Stimulated activated CD8-positive, alpha-beta memory T cell treated with anti-CD3 and anti-CD28 coated beads, Interleukin-7, amount 100 ng/mL, for 48 hours (primary cell): ENCODE measurements at regions not wholly inside any gene's neighbourhood (a gene's known extent, or its start where the extent isn't known, plus 50 kb on each side); places are given as distances from the start of the nearest gene placed in this dataset.
"Not testable (repeated sequence)": the region's sequence is repeated elsewhere in the genome, so short reads cannot be mapped to it uniquely, and the experiment has no call there.

ENCODE experiments used
- DNase-seq, 2 donors: peaks; one replicate each; pipeline ENCODE4 v3.0.0-alpha.2; 2020; ENCODE audit warnings: low read depth in 1 of 2; ENCODE audit errors: extremely low read depth in 1 of 2

DNA sequence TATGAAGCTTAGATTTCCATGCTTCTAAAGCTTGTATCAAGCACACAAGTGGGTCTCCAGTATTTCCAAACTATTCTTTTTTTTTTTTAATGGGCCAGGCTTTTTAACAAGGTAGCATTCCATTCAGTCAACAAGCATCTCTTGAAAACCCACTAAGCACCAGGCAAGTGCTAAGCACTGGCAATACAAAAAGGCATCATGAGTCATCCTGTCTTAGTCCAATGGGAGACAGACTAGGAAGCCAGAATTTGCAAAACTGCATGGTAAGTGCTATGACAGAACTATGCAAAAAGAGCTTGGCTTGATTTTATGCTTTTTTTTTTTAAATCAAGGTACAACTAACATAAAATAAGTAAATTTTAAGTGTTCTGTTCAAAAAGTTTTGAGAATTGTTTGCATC lies 109.3 kb upstream of the DST start:
- DNase-seq, result no peak

DNA sequence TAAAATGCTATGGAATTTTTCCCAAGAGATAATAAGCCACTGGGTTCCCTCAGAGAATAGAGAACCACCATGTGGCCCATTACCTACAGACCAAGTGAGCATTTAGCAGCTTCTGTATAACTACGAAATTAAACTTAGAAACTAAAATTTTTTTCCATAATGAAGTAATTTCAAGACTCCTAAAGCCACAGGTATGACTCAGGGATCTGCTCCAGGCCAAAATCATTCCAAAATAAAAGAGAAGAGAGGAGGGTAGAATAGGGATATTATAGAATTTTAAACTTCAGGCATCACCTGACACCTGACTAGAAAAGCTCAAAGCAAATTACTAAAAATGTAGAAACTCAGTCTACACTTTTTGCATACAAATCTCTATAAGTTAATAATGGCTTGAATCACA lies 108.9 kb upstream of the DST start:
- no peak for DNase-seq

DNA sequence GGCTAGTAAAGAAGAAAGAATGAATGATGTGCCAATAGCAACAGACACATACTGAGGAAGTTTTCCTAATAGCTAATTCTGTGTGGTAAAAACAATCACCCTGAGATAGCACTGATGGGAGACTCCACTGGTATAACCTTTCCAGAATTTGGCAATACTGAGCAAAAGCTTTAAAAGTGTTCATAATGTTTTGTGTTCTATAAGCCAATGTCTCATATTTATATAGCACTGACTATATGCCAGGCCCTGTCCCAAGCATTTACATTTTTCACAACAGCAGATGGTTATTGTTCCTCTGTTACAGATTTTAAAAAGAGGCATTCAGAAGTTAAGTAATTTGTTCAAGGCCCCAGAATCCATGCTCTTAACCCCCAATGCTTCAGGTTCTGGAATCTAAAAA lies 108.0 kb upstream of the DST start:
- no peak for DNase-seq

DNA sequence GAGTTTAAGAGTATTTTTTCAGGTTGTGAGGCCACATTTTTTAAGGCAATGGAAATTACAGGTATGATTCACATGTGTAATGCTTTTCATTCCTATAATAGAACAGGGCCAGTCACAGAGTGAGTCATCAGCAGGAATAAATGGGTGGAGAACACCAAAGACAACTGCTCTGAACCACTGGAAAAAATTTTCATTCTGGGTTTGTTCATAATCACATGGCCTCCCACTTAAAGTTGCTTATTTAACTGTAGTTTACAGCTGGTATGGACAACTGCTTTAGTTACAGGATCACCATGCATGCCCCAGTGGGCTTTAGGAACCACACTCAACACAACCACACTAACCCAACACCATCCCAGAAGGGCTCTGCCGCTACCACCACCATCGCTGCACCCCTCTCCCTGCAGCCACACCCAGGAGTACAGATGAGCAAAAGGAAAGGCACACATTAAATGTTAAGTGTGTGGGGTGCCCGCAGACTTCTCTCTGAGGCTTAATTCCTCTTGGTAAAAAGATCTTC lies 107.0 kb upstream of the DST start:
- DNase-seq, result no peak

DNA sequence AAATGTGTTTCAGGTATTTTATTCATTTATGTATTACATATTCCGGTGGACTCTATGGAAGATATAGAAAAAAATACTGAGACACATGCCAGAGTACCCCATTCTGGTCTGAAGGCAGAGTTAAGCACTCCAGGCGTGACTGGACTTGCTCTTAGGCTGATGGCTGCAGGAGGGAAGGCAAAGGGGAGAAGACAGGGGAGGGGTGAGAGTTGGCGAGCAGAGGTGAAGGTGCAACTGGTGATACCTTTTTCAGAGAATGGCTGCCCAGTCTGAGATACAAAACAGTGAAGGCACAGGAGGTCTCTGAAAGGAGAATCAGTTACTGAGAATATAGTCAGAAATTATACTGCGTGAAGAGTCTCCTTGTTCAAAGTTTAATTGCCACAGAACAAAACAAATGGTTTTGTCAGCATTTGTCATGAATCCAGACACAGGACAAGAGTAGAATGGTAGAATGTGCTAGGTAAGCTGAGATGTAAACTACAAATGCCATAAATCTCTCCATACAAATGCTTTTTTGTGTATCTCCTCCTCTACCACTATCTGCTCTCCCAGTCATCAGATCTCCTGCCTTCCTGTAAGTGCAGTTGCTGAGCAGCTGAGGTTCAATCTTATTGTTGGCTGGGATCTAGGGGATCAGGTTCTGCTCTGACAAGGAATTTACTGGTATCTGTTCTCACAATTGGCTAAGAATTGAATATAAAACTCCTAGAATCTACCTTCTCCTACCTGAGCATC lies 104.2 kb upstream of the DST start:
- DNase-seq, result no peak

DNA sequence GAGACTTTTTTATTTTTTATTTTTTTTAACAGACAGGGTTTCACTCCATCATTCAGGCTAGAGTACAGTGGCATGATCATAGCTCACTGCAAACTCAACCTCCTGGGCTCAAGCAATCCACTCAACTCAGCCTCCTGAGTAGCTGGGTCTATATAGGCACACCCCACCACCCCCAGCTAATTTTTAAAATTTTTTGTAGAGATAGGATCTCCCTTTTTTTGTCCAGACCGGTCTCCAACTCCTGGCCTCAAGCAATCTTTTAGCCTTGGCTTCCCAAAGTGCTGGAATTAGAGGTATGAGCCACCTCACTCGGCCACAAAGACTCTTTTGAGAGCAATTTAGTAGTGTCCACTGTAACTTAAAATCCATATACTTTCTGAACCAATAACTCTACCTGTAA lies 103.3 kb upstream of the DST start:
- DNase-seq, result no peak

DNA sequence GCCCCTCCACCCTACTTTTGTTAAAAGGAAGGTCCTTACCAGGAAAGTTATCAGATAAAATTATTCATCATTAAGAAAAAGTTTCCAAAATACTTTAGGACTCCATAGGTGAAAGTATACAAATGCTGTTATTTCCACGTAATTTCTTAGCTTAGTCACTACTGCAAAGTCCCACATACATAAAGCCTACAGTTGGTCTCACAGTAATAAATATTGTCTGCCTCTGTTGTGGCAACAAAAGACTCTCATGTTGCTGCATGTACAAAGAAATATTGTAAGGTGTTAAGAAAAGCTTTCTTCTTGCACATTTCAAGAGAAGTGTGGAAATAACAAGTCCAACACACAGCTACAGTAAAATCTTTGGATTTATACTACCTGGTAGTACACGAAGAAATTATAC lies 102.4 kb upstream of the DST start:
- DNase-seq, result no peak

DNA sequence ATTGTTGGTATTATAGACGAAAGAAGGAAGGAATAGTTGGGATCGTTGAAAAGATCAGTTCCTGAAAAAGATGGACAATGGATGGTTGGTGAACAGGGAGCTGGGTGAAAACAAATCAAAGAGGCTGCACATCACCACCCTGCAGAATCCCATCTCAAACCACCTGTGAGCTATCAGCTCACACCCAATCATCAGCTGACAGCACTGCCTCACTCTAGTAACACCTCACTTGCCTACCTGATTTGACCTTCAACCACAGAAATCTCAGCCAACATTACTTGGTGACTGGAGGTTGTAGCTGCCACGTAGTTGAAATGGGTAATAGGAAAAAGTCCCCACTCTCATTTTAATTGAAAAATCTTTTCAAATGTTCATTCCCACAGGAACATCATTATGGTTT lies 101.8 kb upstream of the DST start:
- DNase-seq, result no peak

DNA sequence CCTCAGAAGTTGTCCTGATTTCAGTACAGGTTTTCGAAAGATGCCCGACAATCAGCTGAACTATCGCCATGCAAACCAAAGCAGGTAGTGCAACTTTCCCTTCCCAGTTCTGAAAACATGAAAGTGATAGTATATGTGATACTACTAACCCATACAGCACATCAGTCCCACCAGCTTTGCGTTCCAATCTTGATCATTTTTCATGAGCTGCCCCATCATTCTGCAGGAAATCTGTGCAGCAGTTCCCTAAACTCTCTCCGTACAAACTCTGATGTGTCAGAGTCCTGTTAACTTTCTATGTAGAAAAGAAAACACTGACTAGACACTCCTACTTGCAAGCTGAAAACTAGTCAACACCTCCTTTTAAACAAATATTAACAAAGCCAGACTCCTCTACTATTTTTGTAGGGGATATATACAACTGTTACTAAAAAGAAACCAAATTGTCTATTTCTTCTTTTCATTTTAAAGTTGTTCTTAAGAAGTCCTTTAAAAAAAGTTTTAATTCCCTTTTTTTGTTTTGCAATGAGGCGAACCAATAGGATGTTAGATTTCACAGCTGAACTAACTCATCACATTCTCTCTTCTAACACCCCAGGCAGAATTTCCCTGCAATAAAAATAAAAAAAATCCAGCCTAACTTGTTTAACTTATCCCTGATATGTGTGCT lies 99.6 kb upstream of the DST start:
- no peak for DNase-seq

DNA sequence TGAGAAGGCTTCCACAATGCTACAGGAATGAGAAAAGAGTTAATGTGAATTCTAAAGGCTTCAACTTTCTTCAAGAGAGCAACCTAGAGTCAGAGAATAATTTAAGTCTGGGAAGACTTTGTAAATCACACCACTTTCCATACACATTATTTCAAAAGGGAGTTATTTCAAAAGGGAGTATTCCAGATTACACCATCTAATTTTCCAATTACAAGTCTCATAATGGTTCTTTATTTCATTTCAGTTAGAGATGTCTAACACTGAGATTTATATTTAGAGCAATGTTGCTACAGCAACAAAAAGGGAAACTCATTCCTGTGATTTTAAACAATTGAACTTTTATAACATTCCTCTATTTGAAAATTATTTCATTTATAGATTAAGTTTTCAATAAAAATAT lies 98.8 kb upstream of the DST start:
- DNase-seq, result no peak

DNA sequence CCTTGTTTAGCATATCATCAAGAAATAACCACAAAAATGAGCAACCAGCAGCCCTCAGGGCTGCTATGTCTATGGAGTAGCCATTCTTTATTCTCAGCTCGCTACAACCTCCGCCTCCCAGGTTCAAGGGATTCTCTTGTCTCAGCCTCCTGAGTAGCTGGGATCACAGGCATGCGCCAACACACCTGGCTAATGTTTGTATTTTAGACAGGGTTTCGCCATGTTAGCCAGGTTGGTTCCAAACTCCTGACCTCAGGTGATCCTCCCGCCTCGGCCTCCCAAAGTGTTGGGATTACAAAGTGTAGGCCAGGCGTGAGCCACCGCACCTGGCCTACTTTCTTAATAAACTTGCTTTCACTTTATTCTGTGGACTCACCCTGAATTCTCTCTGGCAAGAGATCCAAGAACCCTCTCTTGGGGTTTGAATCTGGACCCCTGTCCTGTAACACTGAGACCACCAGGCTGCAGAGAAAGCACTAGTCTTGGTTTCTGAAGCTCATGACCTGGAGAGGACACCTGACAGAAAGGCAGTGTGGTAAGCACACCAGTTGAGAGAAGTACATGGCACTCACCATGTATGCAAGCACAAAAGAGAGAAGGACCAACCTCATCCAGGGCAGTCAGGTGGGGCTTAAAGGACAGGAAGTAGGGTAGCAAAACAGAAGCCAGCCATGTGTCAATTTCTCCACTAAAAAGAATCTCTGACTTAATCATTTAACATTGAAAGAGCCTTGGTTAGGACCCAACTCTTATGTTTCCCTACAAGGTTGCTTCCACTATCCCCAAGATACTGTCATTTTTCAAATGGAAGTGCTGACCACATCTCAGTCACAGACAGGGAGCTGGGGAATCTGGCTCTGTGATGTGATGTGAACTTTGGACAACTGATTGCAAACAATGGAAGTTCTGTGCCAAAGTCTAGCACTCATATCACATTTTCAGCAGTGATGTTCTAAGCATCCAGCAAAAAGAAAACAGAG lies 97.4 kb upstream of the DST start:
- no peak for DNase-seq

DNA sequence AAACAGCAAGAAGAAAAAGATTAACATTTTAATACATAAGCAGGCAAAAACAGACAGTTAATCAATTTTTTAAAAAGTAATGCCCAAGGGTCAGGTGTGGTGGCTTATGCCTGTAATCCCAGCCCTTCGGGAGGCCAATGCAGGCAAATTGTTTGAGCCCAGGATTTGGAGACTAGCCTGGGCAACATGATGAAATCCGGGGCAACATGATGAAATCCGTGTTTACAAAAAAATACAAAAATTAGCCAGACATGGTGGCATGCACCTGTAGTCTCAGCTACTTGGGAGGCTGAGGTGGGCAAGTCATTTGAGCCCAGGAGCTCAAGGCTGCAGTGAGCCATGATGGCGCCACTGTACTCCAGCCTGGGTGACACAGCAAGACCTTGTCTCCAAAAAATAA lies 94.1 kb upstream of the DST start:
- no peak for DNase-seq

DNA sequence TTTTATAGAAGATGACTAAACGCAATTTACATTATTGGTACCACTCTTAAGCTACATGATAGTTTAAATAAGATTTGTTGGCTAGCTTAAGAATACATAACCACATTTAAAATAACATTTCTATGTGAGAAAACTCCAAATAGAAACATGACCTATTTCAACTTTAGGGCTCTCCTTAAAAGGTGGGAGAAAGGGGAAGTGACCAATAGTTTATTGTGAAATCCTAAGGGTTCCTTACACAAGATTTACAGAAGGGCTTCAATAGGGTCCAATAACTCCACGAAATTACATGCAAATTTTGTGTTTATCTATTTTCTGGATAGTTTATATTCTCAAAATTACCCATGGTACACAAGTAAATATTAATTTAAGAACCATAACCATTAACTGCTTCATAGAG lies 91.6 kb upstream of the DST start:
- no peak for DNase-seq

DNA sequence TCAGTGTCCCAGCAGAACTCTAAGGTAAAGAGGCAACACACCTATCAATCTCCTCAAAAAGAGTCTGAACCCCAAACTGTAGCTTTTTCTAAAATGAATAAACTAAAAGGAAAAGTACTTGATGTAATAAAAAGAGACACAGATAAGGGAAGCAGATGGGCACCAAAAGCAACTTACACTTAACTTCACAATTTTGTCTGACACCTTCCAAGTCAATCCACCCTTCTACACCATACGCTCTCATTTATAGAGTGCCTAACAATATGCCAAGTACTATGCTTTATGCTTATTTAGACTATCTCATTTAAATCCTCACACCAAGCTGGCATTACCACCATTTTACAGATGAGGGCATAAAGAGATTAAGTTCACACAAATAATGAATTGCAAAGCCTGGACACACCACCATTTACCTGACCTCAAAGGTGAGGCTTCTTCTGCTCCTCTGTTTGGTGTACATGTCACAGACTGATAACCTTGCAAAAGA lies 90.6 kb upstream of the DST start:
- no peak for DNase-seq

DNA sequence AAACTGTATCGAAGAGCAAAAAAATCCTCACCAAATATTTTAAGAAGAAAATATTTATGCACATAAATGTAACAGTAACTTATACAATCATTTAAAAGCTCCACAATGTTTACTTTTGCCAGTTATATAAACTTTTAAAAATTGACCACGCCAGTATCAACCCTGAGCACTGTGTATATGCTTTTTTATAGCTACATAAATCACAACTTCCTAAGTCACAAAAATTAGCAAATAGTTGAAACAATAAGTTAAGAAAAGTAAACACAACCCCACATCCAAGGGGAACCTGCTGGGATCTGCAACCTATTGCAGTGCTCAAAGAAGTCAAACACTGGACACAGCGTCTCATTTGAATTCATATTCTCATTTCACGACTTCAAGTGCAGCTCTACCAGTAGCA lies 89.8 kb upstream of the DST start:
- no peak for DNase-seq

DNA sequence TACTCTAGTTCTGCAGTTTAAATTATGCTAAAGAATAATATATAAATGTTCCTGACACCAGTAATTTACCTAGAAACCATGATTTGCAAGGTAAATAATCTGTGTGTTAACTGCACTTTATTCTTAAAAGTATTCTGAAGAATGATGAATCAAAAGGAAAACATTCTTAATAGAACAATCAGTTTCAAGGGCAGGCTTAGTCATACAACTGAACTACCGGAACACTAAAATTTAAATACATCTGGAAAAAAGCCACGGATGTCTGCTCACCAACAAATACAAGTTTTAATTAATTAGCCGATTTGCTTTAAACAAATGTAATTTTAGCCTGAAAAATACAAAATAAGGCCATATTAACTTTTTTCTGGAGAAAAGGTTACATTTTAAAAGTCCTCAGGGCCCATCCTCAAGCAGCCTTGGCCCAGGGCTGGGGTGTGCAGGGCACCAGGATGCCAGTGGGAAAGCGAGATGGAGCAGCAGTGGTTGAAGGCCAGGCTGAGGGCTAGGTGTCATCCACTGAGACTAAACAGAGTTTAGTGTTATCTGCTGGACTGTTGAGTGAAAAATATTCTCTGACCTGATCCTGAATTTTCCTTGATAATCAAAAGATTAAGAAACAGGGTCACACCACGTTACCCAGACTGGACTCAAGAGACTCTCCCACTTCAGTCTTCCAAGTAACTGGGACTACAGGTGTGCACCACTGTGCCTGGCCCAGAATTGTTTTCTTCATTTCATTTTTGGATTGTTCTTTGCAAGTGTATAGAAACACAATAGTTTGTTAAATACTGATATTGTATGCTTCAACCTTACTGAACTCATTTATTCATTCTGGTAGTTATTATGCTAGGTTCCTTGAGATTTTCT lies 88.2 kb upstream of the DST start:
- DNase-seq, result no peak

DNA sequence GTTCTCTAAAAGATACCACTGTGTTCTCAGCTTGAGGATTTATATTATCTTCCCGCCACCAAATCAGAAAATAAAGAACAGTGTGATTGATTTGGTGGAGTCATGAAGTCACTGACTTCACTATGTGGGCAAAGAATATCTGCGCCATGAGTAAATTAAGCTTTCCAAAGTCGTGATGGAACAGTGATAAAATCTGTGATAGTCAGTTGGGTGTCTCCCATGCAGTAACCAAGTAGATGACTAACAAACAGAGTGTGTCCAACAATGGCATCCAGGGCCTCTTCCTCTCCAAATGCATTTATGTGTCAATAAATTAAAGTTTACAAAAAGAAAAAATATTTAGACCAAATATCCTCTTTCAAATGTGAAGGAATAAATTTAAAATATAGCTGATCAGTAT lies 87.0 kb upstream of the DST start:
- no peak for DNase-seq

DNA sequence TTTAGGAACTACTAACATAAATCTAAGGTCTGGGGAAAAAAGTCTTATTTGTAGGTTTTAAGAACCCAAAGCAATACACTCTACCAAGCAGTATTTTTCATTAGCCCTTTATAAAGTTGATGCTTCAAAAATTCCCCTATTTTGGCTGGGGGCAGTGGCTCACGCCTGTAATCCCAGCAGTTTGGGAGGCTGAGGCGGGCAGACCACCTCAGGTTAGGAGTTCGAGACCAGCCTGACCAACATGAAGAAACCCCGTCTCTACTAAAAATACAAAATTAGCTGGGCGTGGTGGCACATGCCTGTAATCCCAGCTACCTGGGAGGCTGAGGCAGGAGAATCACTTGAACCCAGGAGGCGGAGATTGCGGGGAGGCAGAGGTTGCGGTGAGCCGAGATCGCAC lies 86.5 kb upstream of the DST start:
- not testable (repeated sequence) for DNase-seq

DNA sequence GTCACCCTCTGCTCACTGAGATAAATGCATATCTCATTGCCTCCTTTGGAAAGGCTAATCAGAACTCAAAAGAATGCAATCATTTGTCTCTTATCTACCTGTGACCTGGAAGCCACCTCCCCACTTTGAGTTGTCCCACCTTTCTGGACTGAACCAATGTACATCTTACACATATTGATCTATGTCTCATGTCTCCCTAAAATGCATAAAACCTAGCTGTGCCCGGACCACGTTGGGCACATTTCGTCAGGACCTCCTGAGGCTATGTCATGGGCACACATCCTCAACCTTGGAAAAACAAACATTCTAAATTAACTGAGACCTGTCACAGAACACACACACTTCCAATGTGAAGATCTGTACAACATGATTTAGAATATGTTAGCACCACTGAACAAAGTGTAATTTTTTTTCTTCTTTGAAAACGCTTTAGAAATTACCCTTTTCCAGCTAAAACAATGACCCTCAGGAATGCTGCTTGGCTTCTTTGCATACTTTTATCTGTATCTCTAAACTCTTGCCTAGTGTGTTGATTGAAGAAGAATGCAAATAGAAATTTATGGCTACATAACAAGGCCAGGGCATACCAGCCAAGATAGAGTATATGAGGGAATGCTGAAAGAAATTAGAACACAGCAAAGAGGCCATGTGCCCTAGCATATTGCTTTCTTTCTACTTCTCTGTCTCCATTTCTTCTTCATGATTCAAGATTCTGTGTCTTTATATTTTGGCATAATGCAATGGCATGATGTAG lies 84.6 kb upstream of the DST start:
- DNase-seq, result no peak

DNA sequence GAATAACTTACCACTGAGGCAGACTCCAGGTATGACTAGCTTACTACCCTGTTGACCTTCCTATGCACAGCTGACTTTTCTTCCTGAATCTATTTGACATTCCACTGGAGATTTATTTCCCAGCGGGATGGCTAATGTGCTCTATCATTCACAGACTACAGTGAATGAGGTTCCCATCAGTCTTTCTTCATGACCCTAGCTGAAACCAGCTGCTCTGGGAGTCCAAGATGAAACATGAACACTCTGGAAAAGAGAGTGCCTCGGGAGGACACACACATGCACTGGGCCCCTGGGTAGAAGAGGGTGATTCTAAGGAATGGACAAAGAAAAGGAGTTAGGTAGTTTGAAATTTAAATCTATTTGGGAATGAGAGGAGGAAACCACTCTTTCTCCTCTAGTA lies 82.6 kb upstream of the DST start:
- no peak for DNase-seq
